GM23338 (cell line): ENCODE measurements at regions not wholly inside any gene's neighbourhood (a gene's known extent, or its start where the extent isn't known, plus 50 kb on each side); places are given as distances from the start of the nearest gene placed in this dataset.

Experiments used
- ATAC-seq: fragments of 200-7000 bp; cut with Tn5 transposase; 3 replicates; pipeline ENCODE4 v1.9.1; 2020
- DNase-seq: peaks from one replicate; pipeline ENCODE4 v3.0.0-alpha.2; 2015; ENCODE audit warnings: low spot score
- H2AFZ ChIP-seq: fragments of 200-600 bp; sonication (generic); 2 replicates; pipeline ENCODE4 v1.8.0; 2016; ENCODE audit warnings: antibody characterized with exemption, mild to moderate bottlenecking, moderate library complexity
- H3F3A ChIP-seq: fragments of 200-600 bp; sonication (generic); replicated peaks from 2 replicates; pipeline ENCODE4 v1.8.0; 2017; ENCODE audit warnings: antibody characterized with exemption, mixed run types, low read depth
- H3K27ac ChIP-seq: fragments of 200-600 bp; sonication (generic); 2 replicates; pipeline ENCODE4 v1.6.1; 2016; ENCODE audit warnings: low read depth
- H3K27me3 ChIP-seq: fragments of 200-600 bp; sonication (generic); 2 replicates; pipeline ENCODE4 v1.8.0; 2016; ENCODE audit warnings: mild to moderate bottlenecking, mixed run types, moderate library complexity; ENCODE audit not compliant: insufficient read depth
- H3K36me3 ChIP-seq: fragments of 200-600 bp; sonication (generic); 2 replicates; pipeline ENCODE4 v1.8.0; 2016; ENCODE audit warnings: mild to moderate bottlenecking; ENCODE audit not compliant: insufficient read depth
- H3K4me1 ChIP-seq: fragments of 200-600 bp; sonication (generic); 2 replicates; pipeline ENCODE4 v1.8.0; 2016; ENCODE audit warnings: mild to moderate bottlenecking, moderate library complexity; ENCODE audit not compliant: insufficient read depth
- H3K4me2 ChIP-seq: fragments of 200-600 bp; sonication (generic); 2 replicates; pipeline ENCODE4 v1.7.1; 2017; ENCODE audit warnings: mixed run types
- H3K4me3 ChIP-seq: fragments of 200-600 bp; sonication (generic); 2 replicates; pipeline ENCODE4 v1.6.1; 2016; ENCODE audit warnings: mixed run types
- H3K79me2 ChIP-seq: fragments of 200-600 bp; sonication (generic); replicated peaks from 2 replicates; pipeline ENCODE4 v1.8.0; 2017; ENCODE audit warnings: mild to moderate bottlenecking; ENCODE audit not compliant: insufficient read depth
- H3K9me2 ChIP-seq: fragments of 200-600 bp; sonication (generic); 2 replicates; pipeline ENCODE4 v1.8.0; 2017; ENCODE audit not compliant: insufficient read depth
- H4K20me1 ChIP-seq: fragments of 200-600 bp; sonication (generic); replicated peaks from 2 replicates; pipeline ENCODE4 v1.8.0; 2017; ENCODE audit warnings: mild to moderate bottlenecking; ENCODE audit not compliant: insufficient read depth
- H3K27ac Mint-ChIP-seq: 2 replicates; pipeline ENCODE4 v1.8.0; 2020; ENCODE audit warnings: inconsistent platforms, mild to moderate bottlenecking, moderate library complexity, mixed read lengths
- H3K27me3 Mint-ChIP-seq: 3 replicates; pipeline ENCODE4 v1.8.0; 2022; ENCODE audit warnings: low read depth, mild to moderate bottlenecking, moderate library complexity, mixed read lengths, inconsistent platforms; ENCODE audit not compliant: insufficient read depth, poor library complexity
- H3K36me3 Mint-ChIP-seq: 3 replicates; pipeline ENCODE4 v1.8.0; 2021; ENCODE audit warnings: low read depth, mild to moderate bottlenecking, inconsistent platforms, moderate library complexity, mixed read lengths
- H3K4me1 Mint-ChIP-seq: 3 replicates; pipeline ENCODE4 v1.8.0; 2020; ENCODE audit warnings: mild to moderate bottlenecking, inconsistent platforms, mixed read lengths
- H3K4me3 Mint-ChIP-seq: 3 replicates; pipeline ENCODE4 v1.8.0; 2021; ENCODE audit warnings: moderate library complexity, mild to moderate bottlenecking, inconsistent platforms, mixed read lengths
- H3K9me3 Mint-ChIP-seq: 3 replicates; pipeline ENCODE4 v1.8.0; 2020; ENCODE audit warnings: moderate library complexity, mild to moderate bottlenecking, inconsistent platforms, mixed read lengths
- CREB1 ChIP-seq: fragments of 250-450 bp; sonication (Bioruptor Pico); IDR thresholded peaks from 2 replicates; pipeline ENCODE4 v1.5.0; 2020; ENCODE audit warnings: low read depth, mild to moderate bottlenecking, moderate library complexity
- TF ChIP-seq, protein P1 (sequence below): fragments of 250-450 bp; sonication (Bioruptor Pico); IDR thresholded peaks from 2 replicates; pipeline ENCODE4 v1.5.0; 2020; ENCODE audit warnings: mild to moderate bottlenecking, moderate library complexity
- TF ChIP-seq, protein P2 (sequence below), 2 experiments: fragments of 200-600 bp in 1 of 2; sonication (generic) in 1 of 2; conservative IDR thresholded peaks; 2 replicates each; pipeline versions ENCODE4 v1.5.1 to v1.6.1; 2016 to 2017; ENCODE audit warnings: antibody characterized with exemption in 2 of 2, low read depth in 2 of 2, mild to moderate bottlenecking in 2 of 2, moderate library complexity in 1 of 2

DNA sequence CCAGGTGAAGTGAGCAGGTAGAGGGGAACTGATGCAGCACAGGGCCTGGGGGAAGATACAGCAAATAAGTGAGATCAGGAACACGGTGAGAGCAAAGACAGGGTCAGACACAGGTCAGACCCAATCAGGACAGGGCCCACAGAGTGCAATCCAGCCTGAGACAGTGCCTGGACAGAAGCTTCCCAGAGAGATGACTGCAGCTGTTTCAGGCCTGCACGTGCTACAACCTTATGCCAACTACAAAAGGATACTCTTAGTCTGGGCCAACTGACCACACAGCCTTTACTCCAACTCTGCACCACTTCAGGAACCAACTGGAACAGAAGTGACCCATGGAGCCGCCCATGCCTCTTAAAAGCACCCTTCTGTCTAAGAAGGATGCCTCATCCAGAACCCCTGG is 228.0 kb downstream of the TOMM20 start (continued):
- TF ChIP-seq, protein P1, sequence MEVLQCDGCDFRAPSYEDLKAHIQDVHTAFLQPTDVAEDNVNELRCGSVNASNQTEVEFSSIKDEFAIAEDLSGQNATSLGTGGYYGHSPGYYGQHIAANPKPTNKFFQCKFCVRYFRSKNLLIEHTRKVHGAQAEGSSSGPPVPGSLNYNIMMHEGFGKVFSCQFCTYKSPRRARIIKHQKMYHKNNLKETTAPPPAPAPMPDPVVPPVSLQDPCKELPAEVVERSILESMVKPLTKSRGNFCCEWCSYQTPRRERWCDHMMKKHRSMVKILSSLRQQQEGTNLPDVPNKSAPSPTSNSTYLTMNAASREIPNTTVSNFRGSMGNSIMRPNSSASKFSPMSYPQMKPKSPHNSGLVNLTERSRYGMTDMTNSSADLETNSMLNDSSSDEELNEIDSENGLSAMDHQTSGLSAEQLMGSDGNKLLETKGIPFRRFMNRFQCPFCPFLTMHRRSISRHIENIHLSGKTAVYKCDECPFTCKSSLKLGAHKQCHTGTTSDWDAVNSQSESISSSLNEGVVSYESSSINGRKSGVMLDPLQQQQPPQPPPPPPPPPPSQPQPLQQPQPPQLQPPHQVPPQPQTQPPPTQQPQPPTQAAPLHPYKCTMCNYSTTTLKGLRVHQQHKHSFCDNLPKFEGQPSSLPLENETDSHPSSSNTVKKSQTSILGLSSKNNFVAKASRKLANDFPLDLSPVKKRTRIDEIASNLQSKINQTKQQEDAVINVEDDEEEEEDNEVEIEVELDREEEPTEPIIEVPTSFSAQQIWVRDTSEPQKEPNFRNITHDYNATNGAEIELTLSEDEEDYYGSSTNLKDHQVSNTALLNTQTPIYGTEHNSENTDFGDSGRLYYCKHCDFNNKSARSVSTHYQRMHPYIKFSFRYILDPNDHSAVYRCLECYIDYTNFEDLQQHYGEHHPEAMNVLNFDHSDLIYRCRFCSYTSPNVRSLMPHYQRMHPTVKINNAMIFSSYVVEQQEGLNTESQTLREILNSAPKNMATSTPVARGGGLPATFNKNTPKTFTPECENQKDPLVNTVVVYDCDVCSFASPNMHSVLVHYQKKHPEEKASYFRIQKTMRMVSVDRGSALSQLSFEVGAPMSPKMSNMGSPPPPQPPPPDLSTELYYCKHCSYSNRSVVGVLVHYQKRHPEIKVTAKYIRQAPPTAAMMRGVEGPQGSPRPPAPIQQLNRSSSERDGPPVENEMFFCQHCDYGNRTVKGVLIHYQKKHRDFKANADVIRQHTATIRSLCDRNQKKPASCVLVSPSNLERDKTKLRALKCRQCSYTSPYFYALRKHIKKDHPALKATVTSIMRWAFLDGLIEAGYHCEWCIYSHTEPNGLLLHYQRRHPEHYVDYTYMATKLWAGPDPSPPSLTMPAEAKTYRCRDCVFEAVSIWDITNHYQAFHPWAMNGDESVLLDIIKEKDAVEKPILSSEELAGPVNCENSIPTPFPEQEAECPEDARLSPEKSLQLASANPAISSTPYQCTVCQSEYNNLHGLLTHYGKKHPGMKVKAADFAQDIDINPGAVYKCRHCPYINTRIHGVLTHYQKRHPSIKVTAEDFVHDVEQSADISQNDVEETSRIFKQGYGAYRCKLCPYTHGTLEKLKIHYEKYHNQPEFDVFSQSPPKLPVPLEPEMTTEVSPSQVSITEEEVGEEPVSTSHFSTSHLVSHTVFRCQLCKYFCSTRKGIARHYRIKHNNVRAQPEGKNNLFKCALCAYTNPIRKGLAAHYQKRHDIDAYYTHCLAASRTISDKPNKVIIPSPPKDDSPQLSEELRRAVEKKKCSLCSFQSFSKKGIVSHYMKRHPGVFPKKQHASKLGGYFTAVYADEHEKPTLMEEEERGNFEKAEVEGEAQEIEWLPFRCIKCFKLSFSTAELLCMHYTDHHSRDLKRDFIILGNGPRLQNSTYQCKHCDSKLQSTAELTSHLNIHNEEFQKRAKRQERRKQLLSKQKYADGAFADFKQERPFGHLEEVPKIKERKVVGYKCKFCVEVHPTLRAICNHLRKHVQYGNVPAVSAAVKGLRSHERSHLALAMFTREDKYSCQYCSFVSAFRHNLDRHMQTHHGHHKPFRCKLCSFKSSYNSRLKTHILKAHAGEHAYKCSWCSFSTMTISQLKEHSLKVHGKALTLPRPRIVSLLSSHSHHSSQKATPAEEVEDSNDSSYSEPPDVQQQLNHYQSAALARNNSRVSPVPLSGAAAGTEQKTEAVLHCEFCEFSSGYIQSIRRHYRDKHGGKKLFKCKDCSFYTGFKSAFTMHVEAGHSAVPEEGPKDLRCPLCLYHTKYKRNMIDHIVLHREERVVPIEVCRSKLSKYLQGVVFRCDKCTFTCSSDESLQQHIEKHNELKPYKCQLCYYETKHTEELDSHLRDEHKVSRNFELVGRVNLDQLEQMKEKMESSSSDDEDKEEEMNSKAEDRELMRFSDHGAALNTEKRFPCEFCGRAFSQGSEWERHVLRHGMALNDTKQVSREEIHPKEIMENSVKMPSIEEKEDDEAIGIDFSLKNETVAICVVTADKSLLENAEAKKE = no peak

DNA sequence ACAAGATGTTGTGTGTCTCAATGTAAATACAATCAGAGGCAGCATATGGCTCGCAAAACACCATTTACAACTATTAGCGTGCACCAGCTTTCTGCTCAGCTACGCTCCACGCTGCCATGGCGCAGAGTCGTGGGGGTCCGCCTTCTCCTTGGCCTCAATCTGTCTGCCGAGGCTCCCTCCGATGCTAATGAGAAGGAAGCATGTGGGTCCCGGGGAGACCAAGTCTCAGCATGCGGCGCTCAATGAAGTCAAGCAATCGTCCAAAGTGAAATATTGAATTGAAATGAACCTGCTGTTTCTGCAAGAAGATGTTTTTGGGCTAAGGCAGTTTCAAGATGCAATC is 228.9 kb downstream of the TOMM20 start:
- no peak overlapping the region for H3K4me3 Mint-ChIP-seq
- TF ChIP-seq, protein P2, sequence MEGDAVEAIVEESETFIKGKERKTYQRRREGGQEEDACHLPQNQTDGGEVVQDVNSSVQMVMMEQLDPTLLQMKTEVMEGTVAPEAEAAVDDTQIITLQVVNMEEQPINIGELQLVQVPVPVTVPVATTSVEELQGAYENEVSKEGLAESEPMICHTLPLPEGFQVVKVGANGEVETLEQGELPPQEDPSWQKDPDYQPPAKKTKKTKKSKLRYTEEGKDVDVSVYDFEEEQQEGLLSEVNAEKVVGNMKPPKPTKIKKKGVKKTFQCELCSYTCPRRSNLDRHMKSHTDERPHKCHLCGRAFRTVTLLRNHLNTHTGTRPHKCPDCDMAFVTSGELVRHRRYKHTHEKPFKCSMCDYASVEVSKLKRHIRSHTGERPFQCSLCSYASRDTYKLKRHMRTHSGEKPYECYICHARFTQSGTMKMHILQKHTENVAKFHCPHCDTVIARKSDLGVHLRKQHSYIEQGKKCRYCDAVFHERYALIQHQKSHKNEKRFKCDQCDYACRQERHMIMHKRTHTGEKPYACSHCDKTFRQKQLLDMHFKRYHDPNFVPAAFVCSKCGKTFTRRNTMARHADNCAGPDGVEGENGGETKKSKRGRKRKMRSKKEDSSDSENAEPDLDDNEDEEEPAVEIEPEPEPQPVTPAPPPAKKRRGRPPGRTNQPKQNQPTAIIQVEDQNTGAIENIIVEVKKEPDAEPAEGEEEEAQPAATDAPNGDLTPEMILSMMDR (conservative IDR thresholded peaks at IDR 0.05; ENCODE audit: low read depth in 2 of 2) = no peak
- TF ChIP-seq CREB1 (CRISPR knock-in tag) = no peak
- Histone ChIP-seq H3K4me2 (no peak overlapping the region), H4K20me1 (no peaks in the 10 kb centered on the region), H3K9me2 (no peaks in the 10 kb centered on the region), H3K36me3 (no peaks in the 10 kb centered on the region), H3K4me1 (no peaks in the 10 kb centered on the region), H3K4me3 (no peak overlapping the region), H2AFZ (peak overlapping the region; percentile 84; the same call in 1 of the 2 replicates), H3K27ac (no peak overlapping the region), H3K27me3 (no peaks in the 10 kb centered on the region), H3K79me2 (no peaks in the 10 kb centered on the region), H3F3A (no peaks in the 10 kb centered on the region)
- no peaks in the 10 kb centered on the region for H3K27me3 Mint-ChIP-seq
- no peaks in the 10 kb centered on the region for H3K9me3 Mint-ChIP-seq
- DNase-seq (no peak), ATAC-seq (no peak)
- no peaks in the 10 kb centered on the region for H3K36me3 Mint-ChIP-seq
- peaks cover 25% of the 10 kb centered on the region for H3K4me1 Mint-ChIP-seq
- H3K27ac Mint-ChIP-seq = no peak overlapping the region
